ENCODE measurements at regions not wholly inside any gene's neighbourhood (a gene's known extent, or its start where the extent isn't known, plus 50 kb on each side); places are given as distances from the start of the nearest gene placed in this dataset.

DNA sequence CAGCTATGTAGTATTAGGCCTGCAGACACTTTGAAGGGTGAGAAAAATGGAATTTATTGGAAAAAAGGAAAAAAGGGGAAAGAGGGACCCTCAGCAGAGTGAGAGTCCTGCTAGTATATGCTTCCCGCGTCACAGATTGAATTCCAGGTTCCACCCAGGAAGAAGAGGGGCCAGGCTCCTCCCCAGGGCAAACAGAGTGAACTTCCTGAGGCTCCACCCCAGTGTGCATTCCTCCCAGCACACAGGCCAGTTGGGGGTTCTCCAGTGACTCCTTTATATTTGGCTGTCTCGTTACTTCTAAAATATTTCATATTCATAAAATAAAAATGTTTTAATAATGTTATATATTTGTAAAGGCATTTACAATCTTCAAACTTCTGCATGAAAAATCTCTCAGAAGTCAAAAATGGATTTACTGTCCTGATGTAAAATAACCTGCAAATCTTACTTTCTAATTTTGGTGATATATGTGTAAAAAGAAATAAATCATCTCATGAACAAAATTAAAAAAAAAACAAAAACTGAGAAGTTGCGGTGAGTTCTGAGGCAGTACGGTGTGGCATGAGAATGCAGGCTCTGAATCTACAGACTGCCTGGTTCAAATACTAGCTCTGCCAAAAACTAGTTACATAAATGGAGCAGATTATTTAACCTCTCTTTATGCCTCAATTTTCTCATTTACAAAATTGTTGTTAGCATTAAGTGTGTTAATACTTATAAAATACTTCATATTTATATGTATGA lies 175.8 kb upstream of the P2RY1 start:
- BruUV-seq (replicated peaks) = no TSS peak
- H3K36me3 Mint-ChIP-seq (ENCODE audit: insufficient read depth, unreplicated experiment) = no peaks in the 10 kb centered on the region
- H3K27ac Mint-ChIP-seq (ENCODE audit: unreplicated experiment) = no peak overlapping the region
- H3K27me3 Mint-ChIP-seq (ENCODE audit: unreplicated experiment) = no peaks in the 10 kb centered on the region
- intact Hi-C loops (cut with micrococcal nuclease; ENCODE audit: unreplicated experiment) = no loop called here
- H3K4me3 Mint-ChIP-seq (ENCODE audit: low read depth, unreplicated experiment) = no peak overlapping the region
- peaks cover 9% of the 10 kb centered on the region for H3K9me3 Mint-ChIP-seq (ENCODE audit: low read depth, unreplicated experiment)
- TF ChIP-seq CTCF (IDR thresholded peaks at IDR 0.05; ENCODE audit: unreplicated experiment) = no peak
- no peaks in the 10 kb centered on the region for H3K4me1 Mint-ChIP-seq (ENCODE audit: low read depth, unreplicated experiment)
- CTCF ChIA-PET = no interaction called here
- no peak for DNase-seq

DNA sequence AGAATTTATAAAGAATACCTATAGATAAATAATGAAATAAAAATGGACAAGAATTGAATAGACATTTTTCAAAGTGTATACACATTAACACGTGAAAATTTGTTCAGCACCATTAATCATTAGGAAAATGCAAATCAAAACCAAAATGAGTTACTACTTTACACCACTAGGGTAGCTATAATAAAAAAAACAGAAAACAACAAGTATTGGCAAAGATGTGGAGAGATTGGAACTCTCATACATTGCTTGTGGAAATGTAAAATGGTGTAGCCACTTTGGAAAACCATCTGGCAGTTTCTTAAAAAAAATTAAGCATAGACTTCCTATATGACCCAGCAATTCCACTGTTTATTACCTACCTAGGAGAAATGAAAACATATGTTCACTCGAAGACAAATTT lies 172.8 kb upstream of the P2RY1 start:
- Mint-ChIP-seq H3K36me3 (ENCODE audit: insufficient read depth, unreplicated experiment) (no peaks in the 10 kb centered on the region), H3K4me3 (ENCODE audit: low read depth, unreplicated experiment) (no peak overlapping the region), H3K27me3 (ENCODE audit: unreplicated experiment) (no peaks in the 10 kb centered on the region), H3K4me1 (ENCODE audit: low read depth, unreplicated experiment) (no peaks in the 10 kb centered on the region), H3K27ac (ENCODE audit: unreplicated experiment) (no peak overlapping the region), H3K9me3 (ENCODE audit: low read depth, unreplicated experiment) (peaks cover 9% of the 10 kb centered on the region)
- TF ChIP-seq CTCF (IDR thresholded peaks at IDR 0.05; ENCODE audit: unreplicated experiment) = no peak
- BruUV-seq (replicated peaks) = no TSS peak
- no peak for DNase-seq
- CTCF ChIA-PET = no interaction called here
- intact Hi-C loops (cut with micrococcal nuclease; ENCODE audit: unreplicated experiment) = loop anchor here (10.0 kb wide), 1 partner anchor 1073 kb away; no protein-coding TSS in a partner anchor

DNA sequence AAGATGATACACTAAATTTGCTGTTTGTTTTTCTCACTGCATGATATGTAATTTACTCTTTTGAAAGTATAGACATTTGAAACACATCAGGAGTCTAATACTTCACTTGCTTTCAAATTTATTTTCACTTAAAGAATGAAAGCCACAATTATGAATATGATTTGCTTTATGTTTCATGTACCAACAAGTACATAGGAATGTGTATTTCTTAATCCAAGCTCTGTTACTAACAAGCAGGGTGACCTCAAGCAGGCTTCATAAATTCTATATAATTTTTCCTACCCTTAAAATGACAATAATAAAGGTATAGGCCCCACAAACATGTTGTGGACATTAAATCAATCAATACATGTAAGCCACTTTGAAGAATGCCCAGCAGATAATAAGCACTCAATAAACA lies 170.2 kb upstream of the P2RY1 start:
- no peak for TF ChIP-seq CTCF (IDR thresholded peaks at IDR 0.05; ENCODE audit: unreplicated experiment)
- H3K9me3 Mint-ChIP-seq (ENCODE audit: low read depth, unreplicated experiment) = peaks cover 9% of the 10 kb centered on the region
- CTCF ChIA-PET = no interaction called here
- no peak overlapping the region for H3K27ac Mint-ChIP-seq (ENCODE audit: unreplicated experiment)
- no peaks in the 10 kb centered on the region for H3K27me3 Mint-ChIP-seq (ENCODE audit: unreplicated experiment)
- H3K36me3 Mint-ChIP-seq (ENCODE audit: insufficient read depth, unreplicated experiment) = no peaks in the 10 kb centered on the region
- intact Hi-C loops (cut with micrococcal nuclease; ENCODE audit: unreplicated experiment) = loop anchor here (10.0 kb wide), 1 partner anchor 1070 kb away; no protein-coding TSS in a partner anchor
- no TSS peak for BruUV-seq (replicated peaks)
- DNase-seq = no peak
- no peaks in the 10 kb centered on the region for H3K4me1 Mint-ChIP-seq (ENCODE audit: low read depth, unreplicated experiment)
- no peak overlapping the region for H3K4me3 Mint-ChIP-seq (ENCODE audit: low read depth, unreplicated experiment)

GRCh38 chr3:152667267-152667666 lies 167.7 kb upstream of the P2RY1 start:
- CTCF ChIA-PET = no interaction called here
- BruUV-seq (replicated peaks) = no TSS peak
- H3K27ac Mint-ChIP-seq (ENCODE audit: unreplicated experiment) = no peak overlapping the region
- H3K4me3 Mint-ChIP-seq (ENCODE audit: low read depth, unreplicated experiment) = no peak overlapping the region
- H3K27me3 Mint-ChIP-seq (ENCODE audit: unreplicated experiment) = no peaks in the 10 kb centered on the region
- no peaks in the 10 kb centered on the region for H3K36me3 Mint-ChIP-seq (ENCODE audit: insufficient read depth, unreplicated experiment)
- no peak for TF ChIP-seq CTCF (IDR thresholded peaks at IDR 0.05; ENCODE audit: unreplicated experiment)
- H3K9me3 Mint-ChIP-seq (ENCODE audit: low read depth, unreplicated experiment) = peaks cover 3% of the 10 kb centered on the region
- H3K4me1 Mint-ChIP-seq (ENCODE audit: low read depth, unreplicated experiment) = no peaks in the 10 kb centered on the region
- intact Hi-C loops (cut with micrococcal nuclease; ENCODE audit: unreplicated experiment) = loop anchor here (10.0 kb wide), 1 partner anchor 1068 kb away; no protein-coding TSS in a partner anchor
- no peak for DNase-seq

All from Calu3 (cell line).